ENCODE measurements at regions not wholly inside any gene's neighbourhood (a gene's known extent, or its start where the extent isn't known, plus 50 kb on each side); places are given as distances from the start of the nearest gene placed in this dataset.
"Not testable (repeated sequence)": the region's sequence is repeated elsewhere in the genome, so short reads cannot be mapped to it uniquely, and the experiment has no call there.

DNA sequence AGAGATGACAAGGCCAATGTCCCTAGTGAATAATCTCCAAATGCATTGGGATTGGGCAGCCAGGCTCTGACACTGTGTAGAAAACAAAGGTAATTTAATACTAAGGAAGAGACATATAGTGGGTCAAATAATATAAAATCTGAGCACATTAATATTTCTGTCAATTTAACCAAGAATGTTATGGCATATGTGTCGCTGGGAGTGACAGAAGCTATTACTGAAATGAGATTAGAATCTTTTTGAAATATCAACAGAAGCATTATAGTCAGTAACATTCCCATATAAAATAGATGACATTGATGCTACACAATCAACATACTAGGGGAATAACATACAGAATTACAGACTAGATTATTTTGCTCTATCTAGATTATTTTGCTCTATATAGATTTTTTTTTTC is 114.0 kb downstream of the BLID start:
- no peaks in the 10 kb centered on the region for H3K27me3 ChIP-seq
- no peak for DNase-seq (ENCODE audit: low spot score in 2 of 2)
- H3K27ac ChIP-seq: no peak overlapping the region
- no peaks in the 10 kb centered on the region for H3K9me3 ChIP-seq
- no peaks in the 10 kb centered on the region for H3K4me1 ChIP-seq
- intact Hi-C loops (cut with DNase I; ENCODE audit: low total_unique reads): no loop called here
- no peaks in the 10 kb centered on the region for H3K36me3 ChIP-seq
- TF ChIP-seq CTCF (IDR thresholded peaks at IDR 0.05) (no peak), POLR2AphosphoS5 (IDR thresholded peaks at IDR 0.05) (no peak), POLR2A (IDR thresholded peaks at IDR 0.05) (no peak)
- H3K4me3 ChIP-seq: no peak overlapping the region

DNA sequence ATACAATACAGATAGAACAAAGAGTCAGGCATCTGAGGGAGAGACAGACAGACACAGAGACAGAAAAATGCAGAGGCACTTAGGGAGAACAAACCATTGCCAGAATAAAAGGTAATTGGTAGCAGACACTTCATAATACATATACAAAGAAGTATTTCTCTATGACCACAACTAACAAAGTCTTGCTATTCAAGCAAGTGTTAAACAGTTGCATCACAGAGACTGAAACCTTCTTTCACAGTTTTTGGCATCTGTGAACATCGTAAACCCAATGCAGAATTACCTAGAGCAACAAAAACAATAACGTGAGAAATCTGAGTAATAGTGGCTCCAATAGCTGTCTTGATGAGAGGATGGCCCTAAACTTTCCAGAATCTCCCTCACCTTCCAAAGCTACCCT is 116.4 kb downstream of the BLID start:
- H3K36me3 ChIP-seq: no peaks in the 10 kb centered on the region
- H3K4me3 ChIP-seq: no peak overlapping the region
- H3K9me3 ChIP-seq: no peaks in the 10 kb centered on the region
- no peak overlapping the region for H3K27ac ChIP-seq
- DNase-seq (ENCODE audit: low spot score in 2 of 2): no peak
- intact Hi-C loops (cut with DNase I; ENCODE audit: low total_unique reads): no loop called here
- no peak for TF ChIP-seq POLR2AphosphoS5 (IDR thresholded peaks at IDR 0.05)
- no peak for TF ChIP-seq CTCF (IDR thresholded peaks at IDR 0.05)
- no peaks in the 10 kb centered on the region for H3K4me1 ChIP-seq
- H3K27me3 ChIP-seq: no peaks in the 10 kb centered on the region

GRCh38 chr11:121996574-121996973 is 119.4 kb downstream of the BLID start:
- Histone ChIP-seq H3K27ac (no peak overlapping the region), H3K36me3 (no peaks in the 10 kb centered on the region), H3K4me1 (no peaks in the 10 kb centered on the region), H3K4me3 (no peak overlapping the region), H3K9me3 (no peaks in the 10 kb centered on the region), H3K27me3 (no peaks in the 10 kb centered on the region)
- DNase-seq (ENCODE audit: low spot score in 2 of 2): no peak
- intact Hi-C loops (cut with DNase I; ENCODE audit: low total_unique reads): no loop called here
- no peak for TF ChIP-seq POLR2A (IDR thresholded peaks at IDR 0.05)
- TF ChIP-seq CTCF (IDR thresholded peaks at IDR 0.05): no peak
- TF ChIP-seq POLR2AphosphoS5 (IDR thresholded peaks at IDR 0.05): no peak

DNA sequence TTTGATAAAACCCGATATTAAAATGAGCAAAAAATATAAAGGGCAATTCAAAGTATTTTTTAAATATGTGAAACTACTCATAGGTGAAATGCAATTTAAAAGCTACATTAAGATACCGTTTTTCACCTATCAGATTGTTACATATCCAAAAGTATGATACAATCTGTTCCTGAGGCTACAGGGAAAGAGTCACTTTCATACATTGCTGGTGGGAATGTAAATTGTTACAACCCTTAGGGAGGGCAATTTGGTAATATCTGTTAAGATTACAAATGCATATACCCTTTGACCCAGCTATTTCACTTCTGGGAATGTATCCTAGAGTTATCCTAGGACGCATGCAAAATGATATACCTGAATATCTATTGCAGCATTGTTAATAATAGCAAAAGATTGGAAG is 132.1 kb downstream of the BLID start:
- H3K27ac ChIP-seq: no peak overlapping the region
- DNase-seq (ENCODE audit: low spot score in 2 of 2): no peak
- no peaks in the 10 kb centered on the region for H3K4me1 ChIP-seq
- TF ChIP-seq POLR2A (IDR thresholded peaks at IDR 0.05): no peak
- H3K9me3 ChIP-seq: no peaks in the 10 kb centered on the region
- no peaks in the 10 kb centered on the region for H3K27me3 ChIP-seq
- no peak overlapping the region for H3K4me3 ChIP-seq
- no peaks in the 10 kb centered on the region for H3K36me3 ChIP-seq
- intact Hi-C loops (cut with DNase I; ENCODE audit: low total_unique reads): no loop called here

DNA sequence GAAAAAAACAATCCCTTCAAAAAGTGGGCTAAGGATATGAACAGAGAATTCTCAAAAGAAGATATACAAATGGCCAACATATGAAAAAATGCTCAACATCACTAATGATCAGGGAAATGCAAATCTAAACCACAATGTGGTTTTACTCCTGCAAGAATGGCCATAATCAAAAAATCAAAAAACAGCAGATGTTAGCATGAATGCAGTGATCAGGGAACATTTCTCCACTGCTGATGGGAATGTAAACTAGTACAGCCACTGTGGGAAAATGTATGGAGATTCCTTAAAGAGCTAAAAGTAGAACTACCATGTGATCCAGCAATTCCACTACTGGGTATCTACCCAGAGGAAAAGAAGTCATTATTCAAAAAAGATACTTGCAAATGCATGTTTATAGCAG is 138.1 kb downstream of the BLID start:
- DNase-seq (ENCODE audit: low spot score in 2 of 2); intact Hi-C loops (cut with DNase I; ENCODE audit: low total_unique reads): not testable (repeated sequence)

GRCh38 chr11:121968638-121969037 is 147.4 kb downstream of the BLID start:
- intact Hi-C loops (cut with DNase I; ENCODE audit: low total_unique reads): no loop called here
- DNase-seq (ENCODE audit: low spot score in 2 of 2): no peak
- TF ChIP-seq POLR2AphosphoS5 (IDR thresholded peaks at IDR 0.05) (no peak), CTCF (IDR thresholded peaks at IDR 0.05) (no peak), POLR2A (IDR thresholded peaks at IDR 0.05) (no peak)

More for the DNA sequence above, 138.1 kb downstream of the BLID start:
- not testable (repeated sequence) for H3K4me3 ChIP-seq, H3K36me3 ChIP-seq, H3K27me3 ChIP-seq, H3K27ac ChIP-seq, H3K4me1 ChIP-seq
- peaks cover 0 to 13% of the 10 kb centered on the region in 2 donors for H3K9me3 ChIP-seq

More at GRCh38 chr11:121968638-121969037, 147.4 kb downstream of the BLID start:
- Histone ChIP-seq H3K27me3 (no peaks in the 10 kb centered on the region), H3K27ac (no peak overlapping the region), H3K9me3 (peaks cover 0 to 9% of the 10 kb centered on the region in 2 donors), H3K4me1 (no peaks in the 10 kb centered on the region), H3K4me3 (no peak overlapping the region), H3K36me3 (no peaks in the 10 kb centered on the region)

Data from breast epithelium (tissue), 4 donors.